Mesenchymal stem cell (in vitro differentiated cells and primary cell): ENCODE measurements at regions not wholly inside any gene's neighbourhood (a gene's known extent, or its start where the extent isn't known, plus 50 kb on each side); places are given as distances from the start of the nearest gene placed in this dataset.
"Not testable (repeated sequence)": the region's sequence is repeated elsewhere in the genome, so short reads cannot be mapped to it uniquely, and the experiment has no call there.

Experiments used
- DNase-seq: peaks from one replicate; pipeline ENCODE4 v3.0.0-alpha.2; 2013
- H2AFZ ChIP-seq: one replicate; pipeline ENCODE4 v1.6.1; 2013; ENCODE audit warnings: low read depth, mild to moderate bottlenecking, control low read depth, inconsistent platforms, low read length, moderate library complexity
- H2AK5ac ChIP-seq: 2 replicates; pipeline ENCODE4 v1.6.1; 2013; ENCODE audit warnings: low read length, moderate library complexity, mild to moderate bottlenecking, inconsistent platforms; ENCODE audit not compliant: severe bottlenecking
- H2BK120ac ChIP-seq: one replicate; pipeline ENCODE4 v1.6.1; 2013; ENCODE audit warnings: low read depth, mild to moderate bottlenecking, inconsistent platforms, low read length, moderate library complexity
- H2BK12ac ChIP-seq, 2 experiments: one replicate each; pipeline ENCODE4 v1.6.1; 2013; ENCODE audit warnings: inconsistent platforms in 2 of 2, low read length in 2 of 2, mild to moderate bottlenecking in 2 of 2, moderate library complexity in 2 of 2, control low read depth in 1 of 2
- H2BK15ac ChIP-seq: one replicate; pipeline ENCODE4 v1.6.1; 2013; ENCODE audit warnings: mild to moderate bottlenecking, low read depth, inconsistent platforms; ENCODE audit not compliant: poor library complexity, severe bottlenecking
- H2BK5ac ChIP-seq: 2 replicates; pipeline ENCODE4 v1.6.1; 2013; ENCODE audit warnings: low read depth, mild to moderate bottlenecking, low read length, control low read depth, inconsistent platforms; ENCODE audit not compliant: poor library complexity, severe bottlenecking
- H3K14ac ChIP-seq, 2 experiments: one replicate each; pipeline ENCODE4 v1.6.1; 2013; ENCODE audit warnings: inconsistent platforms in 2 of 2, low read length in 2 of 2, control low read depth in 1 of 2, mild to moderate bottlenecking in 1 of 2, moderate library complexity in 1 of 2
- H3K18ac ChIP-seq, 2 experiments: one replicate each; pipeline ENCODE4 v1.6.1; 2013; ENCODE audit warnings: inconsistent platforms in 2 of 2, low read length in 2 of 2, control low read depth in 1 of 2, low read depth in 1 of 2, mild to moderate bottlenecking in 1 of 2
- H3K23ac ChIP-seq, 2 experiments: one replicate each; pipeline ENCODE4 v1.6.1; 2013; ENCODE audit warnings: inconsistent platforms in 2 of 2, low read length in 2 of 2, mild to moderate bottlenecking in 2 of 2, moderate library complexity in 2 of 2, control low read depth in 1 of 2
- H3K27ac ChIP-seq: 2 replicates; pipeline ENCODE4 v1.5.1; 2013; ENCODE audit warnings: mild to moderate bottlenecking, moderate library complexity, low read length, control low read depth, inconsistent platforms; ENCODE audit not compliant: poor library complexity, severe bottlenecking
- H3K27me3 ChIP-seq, 2 experiments: 2 replicates each; pipeline versions ENCODE4 v1.6.1 to v1.7.0; 2013; ENCODE audit warnings: low read length in 2 of 2, mild to moderate bottlenecking in 2 of 2, moderate library complexity in 2 of 2, control low read depth in 1 of 2, inconsistent platforms in 1 of 2; ENCODE audit not compliant: control insufficient read depth in 1 of 2, insufficient read depth in 1 of 2
- H3K36me3 ChIP-seq, 2 experiments: 2 replicates each; pipeline versions ENCODE4 v1.6.1 to v1.7.0; 2013; ENCODE audit warnings: low read length in 2 of 2, control low read depth in 1 of 2, inconsistent platforms in 1 of 2, low read depth in 1 of 2, mild to moderate bottlenecking in 1 of 2; ENCODE audit not compliant: insufficient read depth in 2 of 2, control insufficient read depth in 1 of 2
- H3K4ac ChIP-seq, 2 experiments: one replicate each; pipeline ENCODE4 v1.6.1; 2013; ENCODE audit warnings: inconsistent platforms in 2 of 2, low read length in 2 of 2, mild to moderate bottlenecking in 2 of 2, moderate library complexity in 2 of 2, control low read depth in 1 of 2, low read depth in 1 of 2
- H3K4me1 ChIP-seq: 2 replicates; pipeline ENCODE4 v1.6.1; 2013; ENCODE audit warnings: low read depth, low read length, control low read depth; ENCODE audit not compliant: control insufficient read depth, insufficient read depth
- H3K4me2 ChIP-seq: 2 replicates; pipeline ENCODE4 v1.6.1; 2013; ENCODE audit warnings: low read length, mild to moderate bottlenecking, inconsistent platforms; ENCODE audit not compliant: poor library complexity, severe bottlenecking
- H3K4me3 ChIP-seq, 2 experiments: 2 replicates each; pipeline versions ENCODE4 v1.5.1 to v1.7.0; 2013; ENCODE audit warnings: low read length in 2 of 2, mild to moderate bottlenecking in 2 of 2, control low read depth in 1 of 2, low read depth in 1 of 2; ENCODE audit not compliant: insufficient read depth in 1 of 2
- H3K79me1 ChIP-seq: replicated peaks from 2 replicates; pipeline ENCODE4 v1.6.1; 2013; ENCODE audit warnings: mild to moderate bottlenecking, control low read depth, low read length, inconsistent platforms; ENCODE audit not compliant: poor library complexity, severe bottlenecking
- H3K9ac ChIP-seq: 2 replicates; pipeline ENCODE4 v1.7.0; 2013; ENCODE audit warnings: mild to moderate bottlenecking, low read length, moderate library complexity
- H3K9me3 ChIP-seq: 2 replicates; pipeline ENCODE4 v1.7.0; 2013; ENCODE audit warnings: mild to moderate bottlenecking, low read length; ENCODE audit not compliant: control insufficient read depth
- H4K8ac ChIP-seq: one replicate; pipeline ENCODE4 v1.6.1; 2013; ENCODE audit warnings: inconsistent platforms, mild to moderate bottlenecking, low read length, moderate library complexity
- H4K91ac ChIP-seq: one replicate; pipeline ENCODE4 v1.6.1; 2013; ENCODE audit warnings: mild to moderate bottlenecking, low read length, inconsistent platforms
- WGBS: methylation state at CpG from one replicate; pipeline ENCODE4 v1.1.7; 2013; ENCODE audit warnings: mixed read lengths; 5-methylcytosine and 5-hydroxymethylcytosine counted together

DNA sequence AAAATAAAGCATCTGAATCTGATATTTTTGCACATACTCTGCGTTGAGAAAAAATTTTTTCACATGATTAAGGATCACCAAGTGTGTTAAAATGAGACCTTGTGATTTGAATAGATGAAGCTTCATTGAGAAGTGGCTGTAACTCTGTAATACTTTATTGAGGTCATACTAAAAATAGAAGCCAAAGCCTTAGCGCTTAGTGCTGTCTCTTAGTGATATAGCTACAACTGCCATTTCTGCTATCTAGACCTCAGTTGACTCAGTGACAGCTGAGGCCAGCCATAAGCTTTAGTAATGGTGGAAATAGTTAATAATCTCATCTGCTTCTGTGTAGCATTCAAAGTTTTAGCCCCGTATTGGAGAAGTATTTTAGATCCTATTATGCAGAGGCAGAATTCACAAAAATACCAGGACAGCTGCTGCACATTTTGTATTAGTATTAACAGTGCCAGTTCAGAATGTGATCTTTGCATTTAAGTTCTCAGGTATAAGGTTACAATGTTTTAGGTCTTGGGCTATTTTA lies 107.4 kb upstream of the SGCD start:
- Histone ChIP-seq H3K27ac (no peak overlapping the region), H3K18ac (no peak overlapping the region), H3K9me3 (peaks cover 5% of the 10 kb centered on the region), H3K4me2 (no peak overlapping the region), H2BK12ac (no peak overlapping the region), H3K9ac (no peak overlapping the region), H2BK15ac (no peak overlapping the region), H3K4me3 (no peak overlapping the region), H2BK120ac (no peak overlapping the region), H3K14ac (no peak overlapping the region), H4K91ac (no peak overlapping the region), H4K8ac (no peak overlapping the region), H3K79me1 (no peaks in the 10 kb centered on the region), H3K4ac (no peak overlapping the region), H3K4me1 (no peaks in the 10 kb centered on the region), H2AFZ (no peak overlapping the region), H3K23ac (no peak overlapping the region), H3K36me3 (no peaks in the 10 kb centered on the region), H2BK5ac (no peak overlapping the region), H2AK5ac (no peak overlapping the region), H3K27me3 (no peaks in the 10 kb centered on the region)
- no peak for DNase-seq
- WGBS, result 86% methylated on average over 3 of the region's 3 CpGs

- H3K4me2 ChIP-seq, result no peak overlapping the region
- H3K9me3 ChIP-seq, result no peaks in the 10 kb centered on the region
- no peak overlapping the region for H2BK12ac ChIP-seq
- DNase-seq, result peak; percentile 12
- H2BK15ac ChIP-seq, result no peak overlapping the region
- H3K4me3 ChIP-seq, result no peak overlapping the region
- WGBS, result 0% methylated on average over 1 of the region's 2 CpGs
- H3K18ac ChIP-seq, result no peak overlapping the region
- H3K23ac ChIP-seq, result no peak overlapping the region
- H3K9ac ChIP-seq, result no peak overlapping the region
- no peak overlapping the region for H4K91ac ChIP-seq
- H2BK5ac ChIP-seq, result no peak overlapping the region
- H3K14ac ChIP-seq, result no peak overlapping the region
- H2AK5ac ChIP-seq, result no peak overlapping the region
- H3K36me3 ChIP-seq, result no peaks in the 10 kb centered on the region
- no peak overlapping the region for H3K4ac ChIP-seq
- H3K79me1 ChIP-seq, result no peaks in the 10 kb centered on the region
- no peaks in the 10 kb centered on the region for H3K27me3 ChIP-seq
- no peak overlapping the region for H4K8ac ChIP-seq
- no peak overlapping the region for H2AFZ ChIP-seq
- H3K4me1 ChIP-seq, result no peaks in the 10 kb centered on the region
- H3K27ac ChIP-seq, result no peak overlapping the region
- no peak overlapping the region for H2BK120ac ChIP-seq
Measured at GRCh38 chr5:156221816-156222215, 105.1 kb upstream of the SGCD start.

DNA sequence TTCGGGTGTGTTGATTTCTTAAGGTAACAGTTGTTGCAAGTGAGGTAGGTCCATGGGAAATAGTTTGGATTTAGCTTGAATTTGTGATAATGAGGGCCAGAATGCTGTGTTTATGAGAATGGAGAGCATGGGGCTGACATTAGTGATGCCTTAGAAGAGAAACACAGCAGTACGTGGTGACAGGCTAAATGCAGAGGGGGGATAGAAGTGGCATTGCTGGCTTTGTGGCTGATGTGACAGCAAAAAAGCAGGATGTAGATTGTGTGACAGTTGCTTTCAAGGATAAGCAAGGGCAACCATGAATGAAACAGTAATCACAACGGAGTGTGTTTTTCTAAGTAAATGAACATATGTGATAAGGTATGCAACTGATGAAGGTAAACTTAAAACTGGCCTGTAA lies 103.4 kb upstream of the SGCD start:
- Histone ChIP-seq H3K36me3 (no peaks in the 10 kb centered on the region), H3K79me1 (no peaks in the 10 kb centered on the region), H2BK120ac (no peak overlapping the region), H3K4me2 (no peak overlapping the region), H3K27ac (no peak overlapping the region), H2BK12ac (no peak overlapping the region), H3K9ac (no peak overlapping the region), H3K14ac (no peak overlapping the region), H3K23ac (no peak overlapping the region), H2BK15ac (no peak overlapping the region), H2AFZ (no peak overlapping the region), H2BK5ac (no peak overlapping the region), H3K9me3 (peaks cover 5% of the 10 kb centered on the region), H3K4me1 (no peaks in the 10 kb centered on the region), H4K8ac (no peak overlapping the region), H3K18ac (no peak overlapping the region), H4K91ac (no peak overlapping the region), H3K4ac (no peak overlapping the region), H3K4me3 (no peak overlapping the region), H3K27me3 (no peaks in the 10 kb centered on the region), H2AK5ac (no peak overlapping the region)
- WGBS, result 58% methylated on average over 3 of the region's 3 CpGs
- DNase-seq, result no peak

GRCh38 chr5:156226485-156226884 lies 100.5 kb upstream of the SGCD start:
- H4K91ac ChIP-seq, DNase-seq, H3K27me3 ChIP-seq, H3K4me2 ChIP-seq, H3K14ac ChIP-seq, H3K79me1 ChIP-seq, H3K23ac ChIP-seq, H3K27ac ChIP-seq, H3K9ac ChIP-seq, H2BK12ac ChIP-seq, H3K4me3 ChIP-seq, H3K18ac ChIP-seq, H2BK120ac ChIP-seq, H3K4me1 ChIP-seq, H3K9me3 ChIP-seq, H3K36me3 ChIP-seq, H3K4ac ChIP-seq, H2AK5ac ChIP-seq, H2AFZ ChIP-seq, H2BK5ac ChIP-seq, H4K8ac ChIP-seq, H2BK15ac ChIP-seq: not testable (repeated sequence)
- 100% methylated on average over 1 of the region's 1 CpG for WGBS
